ENCODE measurements at regions not wholly inside any gene's neighbourhood (a gene's known extent, or its start where the extent isn't known, plus 50 kb on each side); places are given as distances from the start of the nearest gene placed in this dataset.

DNA sequence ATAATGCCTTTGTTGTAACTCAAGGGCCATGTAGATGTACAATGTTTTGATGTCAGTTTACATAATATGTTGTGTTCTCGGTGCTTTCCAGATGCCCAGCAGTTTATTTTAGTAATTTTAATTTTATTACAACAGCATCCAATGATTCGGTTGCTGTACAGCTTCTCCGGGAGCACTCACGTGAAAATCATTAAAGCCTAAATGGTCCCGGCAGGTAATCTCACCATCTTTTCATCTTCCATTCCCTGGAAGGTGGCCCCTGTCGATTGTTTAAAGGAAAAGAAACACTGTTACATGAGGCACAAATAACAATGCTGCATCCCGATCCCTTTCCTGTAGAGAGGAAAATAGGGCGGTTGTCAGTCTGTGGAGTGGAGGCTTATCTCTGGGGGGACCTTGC is 498.1 kb downstream of the SLC4A3 start:
- FAIRE-seq (no peak), DNase-seq (ENCODE audit: insufficient read length, low spot score) (no peak)
- TF ChIP-seq CTCF (IDR thresholded peaks at IDR 0.05; ENCODE audit: insufficient read depth, missing control alignments), result no peak

GRCh38 chr2:220127311-220127710 is 499.9 kb downstream of the SLC4A3 start:
- DNase-seq (ENCODE audit: insufficient read length, low spot score) (no peak), FAIRE-seq (no peak)
- TF ChIP-seq CTCF (IDR thresholded peaks at IDR 0.05; ENCODE audit: insufficient read depth, missing control alignments), result no peak

- TF ChIP-seq CTCF (IDR thresholded peaks at IDR 0.05; ENCODE audit: insufficient read depth, missing control alignments), result no peak
- DNase-seq (ENCODE audit: insufficient read length, low spot score), result no peak
These were observed 500.4 kb downstream of the SLC4A3 start for GRCh38 chr2:220127876-220128275.

GRCh38 chr2:220129391-220129790 is 502.0 kb downstream of the SLC4A3 start:
- FAIRE-seq, result no peak
- TF ChIP-seq CTCF (IDR thresholded peaks at IDR 0.05; ENCODE audit: insufficient read depth, missing control alignments), result no peak
- no peak for DNase-seq (ENCODE audit: insufficient read length, low spot score)

More at GRCh38 chr2:220127876-220128275, 500.4 kb downstream of the SLC4A3 start:
- no peak for FAIRE-seq

DNA sequence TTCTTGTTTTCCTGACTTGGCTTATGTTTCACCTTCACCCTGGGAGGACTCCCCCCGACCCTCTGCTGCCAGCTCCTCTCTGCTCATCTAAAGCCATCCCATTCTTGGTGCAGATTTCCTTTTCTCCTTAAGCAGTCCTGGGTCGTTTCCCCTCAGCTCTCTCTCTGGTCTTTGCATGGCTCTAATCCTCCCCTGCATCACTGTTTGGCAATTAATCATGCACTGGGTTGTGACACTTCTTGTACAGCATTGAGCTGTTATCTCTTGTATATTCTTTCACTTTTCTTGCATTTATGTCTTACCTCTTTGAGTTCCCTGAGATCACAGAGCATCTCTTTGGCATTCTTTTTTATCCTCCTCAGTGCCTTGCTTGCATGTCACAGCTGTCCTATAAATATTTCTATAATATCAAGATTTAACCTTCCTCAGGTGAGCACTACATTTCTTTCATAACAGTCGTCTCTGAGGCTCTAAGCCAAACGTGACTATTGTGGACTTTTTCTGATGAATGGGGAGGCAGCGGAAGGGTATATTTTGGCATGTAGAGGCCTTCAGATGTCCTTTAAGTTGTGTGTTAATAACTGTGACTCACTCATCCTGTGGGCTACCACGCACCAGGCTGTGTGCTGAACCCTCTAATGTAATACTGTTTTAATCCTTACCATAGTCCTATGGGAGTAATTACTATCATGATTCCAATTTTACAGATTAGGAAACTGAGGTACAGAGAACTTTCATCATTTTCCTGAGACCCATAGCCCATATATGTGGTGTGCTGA is 507.5 kb downstream of the SLC4A3 start:
- no peak for TF ChIP-seq CTCF (IDR thresholded peaks at IDR 0.05; ENCODE audit: insufficient read depth, missing control alignments)
- DNase-seq (ENCODE audit: insufficient read length, low spot score) (no peak), FAIRE-seq (no peak)

GRCh38 chr2:220143336-220143735 is 515.9 kb downstream of the SLC4A3 start:
- FAIRE-seq, result no peak
- no peak for TF ChIP-seq CTCF (IDR thresholded peaks at IDR 0.05; ENCODE audit: insufficient read depth, missing control alignments)
- no peak for DNase-seq (ENCODE audit: insufficient read length, low spot score)

GRCh38 chr2:220144411-220144810 is 517.0 kb downstream of the SLC4A3 start:
- no peak for TF ChIP-seq CTCF (IDR thresholded peaks at IDR 0.05; ENCODE audit: insufficient read depth, missing control alignments)
- DNase-seq (ENCODE audit: insufficient read length, low spot score), result no peak
- FAIRE-seq, result no peak
